ENCODE measurements at regions not wholly inside any gene's neighbourhood (a gene's known extent, or its start where the extent isn't known, plus 50 kb on each side); places are given as distances from the start of the nearest gene placed in this dataset.

- no peak for FAIRE-seq
- H3K27ac ChIP-seq (ENCODE audit: control insufficient read depth, insufficient read depth), result no peak overlapping the region
- no peak overlapping the region for H2AFZ ChIP-seq (ENCODE audit: control insufficient read depth, low read depth, low read length)
- no peaks in the 10 kb centered on the region for H3K4me1 ChIP-seq (ENCODE audit: control insufficient read depth, insufficient read depth, low read length)
- no peak overlapping the region for H3K9ac ChIP-seq (ENCODE audit: control insufficient read depth, insufficient read depth, low read length)
- ChIA-PET RAD21 (ENCODE audit: unreplicated experiment) (no interaction called here), CTCF (no interaction called here), POLR2A (no interaction called here), SMC1A (ENCODE audit: uncharacterized antibody, unreplicated experiment) (interaction anchor here (1.3 kb wide), 1 partner anchor 16 kb away, joined by 3 read pairs; no protein-coding TSS in a partner anchor)
- ATAC-seq, result no peak
- 28% methylated on average over 8 of the region's 8 CpGs for WGBS (ENCODE audit: insufficient coverage, insufficient replicate concordance, low lambda C conversion rate, missing lambda C conversion rate)
- in situ Hi-C loops (cut with MboI), result no loop called here
- H3K9me3 ChIP-seq (replicated peaks; ENCODE audit: control insufficient read depth, insufficient read depth, low read length), result no peaks in the 10 kb centered on the region
- BruUV-seq (replicated peaks), result no TSS peak
- H3K79me2 ChIP-seq (ENCODE audit: control insufficient read depth, insufficient read depth, low read length), result no peaks in the 10 kb centered on the region
- H4K20me1 ChIP-seq (ENCODE audit: control insufficient read depth, insufficient read depth), result no peaks in the 10 kb centered on the region
- H3K4me2 ChIP-seq (ENCODE audit: control insufficient read depth, insufficient read depth), result no peak overlapping the region
- H3K27me3 ChIP-seq (replicated peaks in 1 of 2; ENCODE audit: control insufficient read depth in 2 of 2, insufficient read depth in 2 of 2, low read length in 1 of 2), result no peaks in the 10 kb centered on the region
- H3K36me3 ChIP-seq (ENCODE audit: control insufficient read depth in 2 of 2, insufficient read depth in 2 of 2, low read length in 1 of 2), result no peaks in the 10 kb centered on the region
- no peak overlapping the region for H3K4me3 ChIP-seq
- TF ChIP-seq CREB1 (IDR thresholded peaks at IDR 0.05; ENCODE audit: low read depth) (no peak), ZNF622 (IDR thresholded peaks at IDR 0.05) (no peak), SIX5 (IDR thresholded peaks at IDR 0.05; ENCODE audit: low read depth, low read length, severe bottlenecking) (no peak), RCOR1 (conservative IDR thresholded peaks at IDR 0.05; ENCODE audit: low read depth, low read length) (no peak), HCFC1 (IDR thresholded peaks at IDR 0.05; ENCODE audit: low read length) (no peak), PML (IDR thresholded peaks at IDR 0.05; ENCODE audit: low read length) (no peak), ELK1 (IDR thresholded peaks at IDR 0.05; ENCODE audit: low read depth, low read length) (no peak), RUNX3 (IDR thresholded peaks at IDR 0.05; ENCODE audit: low read length) (no peak), ZNF592 (IDR thresholded peaks at IDR 0.05) (no peak)
- TF ChIP-seq, protein P1, sequence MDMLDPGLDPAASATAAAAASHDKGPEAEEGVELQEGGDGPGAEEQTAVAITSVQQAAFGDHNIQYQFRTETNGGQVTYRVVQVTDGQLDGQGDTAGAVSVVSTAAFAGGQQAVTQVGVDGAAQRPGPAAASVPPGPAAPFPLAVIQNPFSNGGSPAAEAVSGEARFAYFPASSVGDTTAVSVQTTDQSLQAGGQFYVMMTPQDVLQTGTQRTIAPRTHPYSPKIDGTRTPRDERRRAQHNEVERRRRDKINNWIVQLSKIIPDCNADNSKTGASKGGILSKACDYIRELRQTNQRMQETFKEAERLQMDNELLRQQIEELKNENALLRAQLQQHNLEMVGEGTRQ (IDR thresholded peaks at IDR 0.05; ENCODE audit: borderline replicate concordance, low read depth, low read length), result no peak
- TF ChIP-seq, protein P2, sequence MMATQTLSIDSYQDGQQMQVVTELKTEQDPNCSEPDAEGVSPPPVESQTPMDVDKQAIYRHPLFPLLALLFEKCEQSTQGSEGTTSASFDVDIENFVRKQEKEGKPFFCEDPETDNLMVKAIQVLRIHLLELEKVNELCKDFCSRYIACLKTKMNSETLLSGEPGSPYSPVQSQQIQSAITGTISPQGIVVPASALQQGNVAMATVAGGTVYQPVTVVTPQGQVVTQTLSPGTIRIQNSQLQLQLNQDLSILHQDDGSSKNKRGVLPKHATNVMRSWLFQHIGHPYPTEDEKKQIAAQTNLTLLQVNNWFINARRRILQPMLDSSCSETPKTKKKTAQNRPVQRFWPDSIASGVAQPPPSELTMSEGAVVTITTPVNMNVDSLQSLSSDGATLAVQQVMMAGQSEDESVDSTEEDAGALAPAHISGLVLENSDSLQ (IDR thresholded peaks at IDR 0.05), result no peak
- TF ChIP-seq, protein P3, sequence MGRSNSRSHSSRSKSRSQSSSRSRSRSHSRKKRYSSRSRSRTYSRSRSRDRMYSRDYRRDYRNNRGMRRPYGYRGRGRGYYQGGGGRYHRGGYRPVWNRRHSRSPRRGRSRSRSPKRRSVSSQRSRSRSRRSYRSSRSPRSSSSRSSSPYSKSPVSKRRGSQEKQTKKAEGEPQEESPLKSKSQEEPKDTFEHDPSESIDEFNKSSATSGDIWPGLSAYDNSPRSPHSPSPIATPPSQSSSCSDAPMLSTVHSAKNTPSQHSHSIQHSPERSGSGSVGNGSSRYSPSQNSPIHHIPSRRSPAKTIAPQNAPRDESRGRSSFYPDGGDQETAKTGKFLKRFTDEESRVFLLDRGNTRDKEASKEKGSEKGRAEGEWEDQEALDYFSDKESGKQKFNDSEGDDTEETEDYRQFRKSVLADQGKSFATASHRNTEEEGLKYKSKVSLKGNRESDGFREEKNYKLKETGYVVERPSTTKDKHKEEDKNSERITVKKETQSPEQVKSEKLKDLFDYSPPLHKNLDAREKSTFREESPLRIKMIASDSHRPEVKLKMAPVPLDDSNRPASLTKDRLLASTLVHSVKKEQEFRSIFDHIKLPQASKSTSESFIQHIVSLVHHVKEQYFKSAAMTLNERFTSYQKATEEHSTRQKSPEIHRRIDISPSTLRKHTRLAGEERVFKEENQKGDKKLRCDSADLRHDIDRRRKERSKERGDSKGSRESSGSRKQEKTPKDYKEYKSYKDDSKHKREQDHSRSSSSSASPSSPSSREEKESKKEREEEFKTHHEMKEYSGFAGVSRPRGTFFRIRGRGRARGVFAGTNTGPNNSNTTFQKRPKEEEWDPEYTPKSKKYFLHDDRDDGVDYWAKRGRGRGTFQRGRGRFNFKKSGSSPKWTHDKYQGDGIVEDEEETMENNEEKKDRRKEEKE (IDR thresholded peaks at IDR 0.05), result no peak
- DNase-seq (ENCODE audit: low read depth, low spot score), result no peak
- intact Hi-C loops (cut with micrococcal nuclease; ENCODE audit: unreplicated experiment), result no loop called here
These were observed 685.3 kb upstream of the EDIL3 start for GRCh38 chr5:85069659-85070640.
